H9 (cell line): ENCODE measurements at regions not wholly inside any gene's neighbourhood (a gene's known extent, or its start where the extent isn't known, plus 50 kb on each side); places are given as distances from the start of the nearest gene placed in this dataset.

Experiments
- DNase-seq: peaks from one replicate; pipeline ENCODE4 v3.0.0-alpha.2; 2017
- H2AFZ ChIP-seq: one replicate; pipeline ENCODE4 v1.6.1; 2013; ENCODE audit warnings: mild to moderate bottlenecking, low read length, control low read depth, moderate library complexity
- H2AK5ac ChIP-seq: 2 replicates; pipeline ENCODE4 v1.6.1; 2013; ENCODE audit warnings: low read length, control low read depth, mixed read lengths; ENCODE audit not compliant: insufficient read length
- H2BK120ac ChIP-seq: one replicate; pipeline ENCODE4 v1.6.1; 2013; ENCODE audit warnings: low read depth, mild to moderate bottlenecking, low read length, control low read depth, inconsistent platforms; ENCODE audit not compliant: poor library complexity, severe bottlenecking
- H2BK12ac ChIP-seq: 2 replicates; pipeline ENCODE4 v1.6.1; 2013; ENCODE audit warnings: low read length, control low read depth, mixed read lengths, low read depth; ENCODE audit not compliant: insufficient read length
- H2BK15ac ChIP-seq: 2 replicates; pipeline ENCODE4 v1.6.1; 2013; ENCODE audit warnings: low read depth, low read length, control low read depth
- H2BK20ac ChIP-seq: one replicate; pipeline ENCODE4 v1.6.1; 2013; ENCODE audit warnings: low read depth, mild to moderate bottlenecking, low read length, control low read depth, inconsistent platforms; ENCODE audit not compliant: poor library complexity, severe bottlenecking
- H2BK5ac ChIP-seq: 2 replicates; pipeline ENCODE4 v1.6.1; 2013; ENCODE audit warnings: low read length, control low read depth, mixed read lengths; ENCODE audit not compliant: insufficient read length
- H3K14ac ChIP-seq: 2 replicates; pipeline ENCODE4 v1.6.1; 2013; ENCODE audit warnings: low read length, control low read depth; ENCODE audit not compliant: insufficient read depth
- H3K18ac ChIP-seq: 2 replicates; pipeline ENCODE4 v1.6.1; 2013; ENCODE audit warnings: low read depth, mild to moderate bottlenecking, mixed read lengths, low read length, control low read depth; ENCODE audit not compliant: insufficient read length
- H3K23ac ChIP-seq: 2 replicates; pipeline ENCODE4 v1.6.1; 2013; ENCODE audit warnings: low read length, control low read depth, mixed read lengths, low read depth; ENCODE audit not compliant: insufficient read length
- H3K23me2 ChIP-seq: 2 replicates; pipeline ENCODE4 v1.6.1; 2013; ENCODE audit warnings: low read depth, mild to moderate bottlenecking, mixed read lengths, low read length, control low read depth; ENCODE audit not compliant: insufficient read length, poor library complexity, severe bottlenecking
- H3K27ac ChIP-seq: 2 replicates; pipeline ENCODE4 v1.5.1; 2013; ENCODE audit warnings: low read length, control low read depth, mixed read lengths, low read depth; ENCODE audit not compliant: insufficient read length
- H3K27me3 ChIP-seq: 2 replicates; pipeline ENCODE4 v1.6.1; 2013; ENCODE audit warnings: low read length, control low read depth, inconsistent platforms; ENCODE audit not compliant: insufficient read depth
- H3K4ac ChIP-seq: 2 replicates; pipeline ENCODE4 v1.6.1; 2013; ENCODE audit warnings: low read depth, mild to moderate bottlenecking, control low read depth, inconsistent platforms, low read length, moderate library complexity
- H3K4me1 ChIP-seq: 2 replicates; pipeline ENCODE4 v1.6.1; 2013; ENCODE audit warnings: low read length, control low read depth, inconsistent platforms; ENCODE audit not compliant: insufficient read depth
- H3K4me2 ChIP-seq: 2 replicates; pipeline ENCODE4 v1.6.1; 2013; ENCODE audit warnings: low read length, control low read depth, mixed read lengths; ENCODE audit not compliant: insufficient read length, insufficient read depth
- H3K56ac ChIP-seq: 2 replicates; pipeline ENCODE4 v1.6.1; 2013; ENCODE audit warnings: low read depth, mild to moderate bottlenecking, mixed read lengths, low read length, control low read depth; ENCODE audit not compliant: insufficient read length
- H3K79me1 ChIP-seq: 2 replicates; pipeline ENCODE4 v1.6.1; 2013; ENCODE audit warnings: low read depth, mild to moderate bottlenecking, moderate library complexity, low read length, control low read depth, inconsistent platforms; ENCODE audit not compliant: insufficient read depth, poor library complexity, severe bottlenecking
- H3K79me2 ChIP-seq: 2 replicates; pipeline ENCODE4 v1.6.1; 2013; ENCODE audit warnings: low read length, control low read depth, inconsistent platforms; ENCODE audit not compliant: insufficient read depth
- H3K9ac ChIP-seq: 2 replicates; pipeline ENCODE4 v1.6.1; 2013; ENCODE audit warnings: low read length, control low read depth, mixed read lengths; ENCODE audit not compliant: insufficient read length; ENCODE audit errors: extremely low read depth
- H3K9me3 ChIP-seq: one replicate; pipeline ENCODE4 v1.6.1; 2013; ENCODE audit warnings: low read depth, low read length, inconsistent platforms; ENCODE audit not compliant: control insufficient read depth
- H3T11ph ChIP-seq: one replicate; pipeline ENCODE4 v1.6.1; 2013; ENCODE audit warnings: mild to moderate bottlenecking, low read length, control low read depth, inconsistent platforms
- H4K20me1 ChIP-seq: one replicate; pipeline ENCODE4 v1.6.1; 2013; ENCODE audit not compliant: control insufficient read depth, insufficient read length, insufficient read depth
- H4K5ac ChIP-seq: 2 replicates; pipeline ENCODE4 v1.6.1; 2013; ENCODE audit warnings: low read depth, mild to moderate bottlenecking, mixed read lengths, low read length, control low read depth; ENCODE audit not compliant: insufficient read length
- H4K8ac ChIP-seq: replicated peaks from 2 replicates; pipeline ENCODE4 v1.6.1; 2013; ENCODE audit warnings: low read length, control low read depth, mixed read lengths, low read depth; ENCODE audit not compliant: insufficient read length
- H4K91ac ChIP-seq: 2 replicates; pipeline ENCODE4 v1.6.1; 2013; ENCODE audit warnings: low read depth, mild to moderate bottlenecking, moderate library complexity, mixed read lengths, low read length, control low read depth; ENCODE audit not compliant: insufficient read length
- H3K27ac Mint-ChIP-seq, 3 experiments: 2 replicates in 2 of 3; 3 replicates in 1 of 3; pipeline ENCODE4 v1.8.0; 2020 to 2021; ENCODE audit warnings: mixed read lengths in 3 of 3, mild to moderate bottlenecking in 1 of 3, moderate library complexity in 1 of 3
- H3K27me3 Mint-ChIP-seq: 2 replicates; pipeline ENCODE4 v1.8.0; 2021; ENCODE audit warnings: low read depth, mild to moderate bottlenecking, moderate library complexity, mixed read lengths
- H3K36me3 Mint-ChIP-seq, 3 experiments: 2 replicates in 2 of 3; 3 replicates in 1 of 3; pipeline ENCODE4 v1.8.0; 2020 to 2021; ENCODE audit warnings: low read depth in 3 of 3, mixed read lengths in 3 of 3; ENCODE audit not compliant: insufficient read depth in 1 of 3
- H3K4me1 Mint-ChIP-seq, 2 experiments: 2 replicates each; pipeline ENCODE4 v1.8.0; 2020; ENCODE audit warnings: mixed read lengths in 2 of 2
- H3K4me3 Mint-ChIP-seq, 2 experiments: 2 replicates in 1 of 2; 3 replicates in 1 of 2; pipeline ENCODE4 v1.8.0; 2020 to 2021; ENCODE audit warnings: mild to moderate bottlenecking in 2 of 2, mixed read lengths in 2 of 2, moderate library complexity in 1 of 2
- H3K9me3 Mint-ChIP-seq, 2 experiments: 2 replicates in 1 of 2; 3 replicates in 1 of 2; pipeline ENCODE4 v1.8.0; 2020; ENCODE audit warnings: mild to moderate bottlenecking in 2 of 2, mixed read lengths in 2 of 2, moderate library complexity in 1 of 2
- whole genome bisulfite sequencing: extraction: QIAGEN DNeasy Blood & Tissue Kit; methylation state at CpG from one replicate; pipeline ENCODE4 v1.1.7; 2013; ENCODE audit warnings: missing lambda C conversion rate, low lambda C conversion rate, mixed read lengths; ENCODE audit not compliant: insufficient read length; ENCODE audit errors: extremely low coverage; 5-methylcytosine and 5-hydroxymethylcytosine counted together
- TF ChIP-seq, protein P1 (sequence below): fragments of 200-600 bp; sonication (generic); conservative IDR thresholded peaks from 3 replicates; pipeline ENCODE4 v1.8.0; 2021; ENCODE audit warnings: antibody characterized with exemption, mild to moderate bottlenecking

DNA sequence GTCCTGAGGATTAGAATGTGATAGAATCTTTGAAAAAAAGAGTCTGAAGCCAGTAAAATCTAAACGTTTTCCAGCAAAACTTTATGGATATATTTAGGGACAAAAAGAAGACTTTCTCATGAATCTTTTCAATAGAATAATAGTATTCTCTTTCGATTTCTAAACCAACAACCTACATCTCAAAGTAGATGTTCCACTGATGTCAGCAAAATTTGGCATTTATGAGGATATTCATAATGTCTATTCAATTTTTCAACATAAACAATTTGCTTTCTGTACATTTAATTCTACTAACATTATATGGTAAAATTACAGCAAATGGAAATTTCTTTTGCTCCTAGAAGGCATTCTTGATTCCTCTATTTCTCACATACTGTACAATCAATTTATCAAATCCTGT is 886.5 kb downstream of the CENPC start:
- H3K27me3 ChIP-seq = no peaks in the 10 kb centered on the region
- no peak overlapping the region for H3T11ph ChIP-seq
- no peaks in the 10 kb centered on the region for H3K9me3 ChIP-seq
- H4K91ac ChIP-seq = no peak overlapping the region
- Mint-ChIP-seq H3K4me1 (peaks cover 6 to 7% of the 10 kb centered on the region in 2 experiments), H3K27ac (no peak overlapping the region), H3K27me3 (no peaks in the 10 kb centered on the region), H3K4me3 (no peak overlapping the region), H3K36me3 (no peaks in the 10 kb centered on the region), H3K9me3 (no peaks in the 10 kb centered on the region)
- no peak overlapping the region for H3K4ac ChIP-seq
- no peaks in the 10 kb centered on the region for H3K79me2 ChIP-seq
- H4K5ac ChIP-seq = no peak overlapping the region
- H4K8ac ChIP-seq = no peak overlapping the region
- H3K9ac ChIP-seq = no peak overlapping the region
- H3K14ac ChIP-seq = no peak overlapping the region
- H4K20me1 ChIP-seq = no peaks in the 10 kb centered on the region
- no peak overlapping the region for H3K18ac ChIP-seq
- no peak overlapping the region for H3K27ac ChIP-seq
- no peak overlapping the region for H2AK5ac ChIP-seq
- no peak overlapping the region for H2BK120ac ChIP-seq
- no peak overlapping the region for H2BK20ac ChIP-seq
- no peaks in the 10 kb centered on the region for H3K4me1 ChIP-seq
- no peaks in the 10 kb centered on the region for H3K23me2 ChIP-seq
- H2AFZ ChIP-seq = no peak overlapping the region
- no peak overlapping the region for H3K4me2 ChIP-seq
- H3K56ac ChIP-seq = no peak overlapping the region
- no CpG with 5 or more reads among the region's 2 CpGs for WGBS
- DNase-seq = no peak
- no peak overlapping the region for H2BK5ac ChIP-seq
- TF ChIP-seq, protein P1, sequence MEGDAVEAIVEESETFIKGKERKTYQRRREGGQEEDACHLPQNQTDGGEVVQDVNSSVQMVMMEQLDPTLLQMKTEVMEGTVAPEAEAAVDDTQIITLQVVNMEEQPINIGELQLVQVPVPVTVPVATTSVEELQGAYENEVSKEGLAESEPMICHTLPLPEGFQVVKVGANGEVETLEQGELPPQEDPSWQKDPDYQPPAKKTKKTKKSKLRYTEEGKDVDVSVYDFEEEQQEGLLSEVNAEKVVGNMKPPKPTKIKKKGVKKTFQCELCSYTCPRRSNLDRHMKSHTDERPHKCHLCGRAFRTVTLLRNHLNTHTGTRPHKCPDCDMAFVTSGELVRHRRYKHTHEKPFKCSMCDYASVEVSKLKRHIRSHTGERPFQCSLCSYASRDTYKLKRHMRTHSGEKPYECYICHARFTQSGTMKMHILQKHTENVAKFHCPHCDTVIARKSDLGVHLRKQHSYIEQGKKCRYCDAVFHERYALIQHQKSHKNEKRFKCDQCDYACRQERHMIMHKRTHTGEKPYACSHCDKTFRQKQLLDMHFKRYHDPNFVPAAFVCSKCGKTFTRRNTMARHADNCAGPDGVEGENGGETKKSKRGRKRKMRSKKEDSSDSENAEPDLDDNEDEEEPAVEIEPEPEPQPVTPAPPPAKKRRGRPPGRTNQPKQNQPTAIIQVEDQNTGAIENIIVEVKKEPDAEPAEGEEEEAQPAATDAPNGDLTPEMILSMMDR = no peak
- H2BK15ac ChIP-seq = no peak overlapping the region
- H2BK12ac ChIP-seq = no peak overlapping the region
- H3K23ac ChIP-seq = no peak overlapping the region
- no peaks in the 10 kb centered on the region for H3K79me1 ChIP-seq
